ENCODE measurements at regions not wholly inside any gene's neighbourhood (a gene's known extent, or its start where the extent isn't known, plus 50 kb on each side); places are given as distances from the start of the nearest gene placed in this dataset.

- Histone ChIP-seq H3K27me3 (ENCODE audit: insufficient read depth, poor library complexity, severe bottlenecking) (peaks cover 5% of the 10 kb centered on the region), H3K4me3 (replicated peaks; ENCODE audit: insufficient read depth, low read length) (no peak overlapping the region), H3K27ac (replicated peaks) (no peak overlapping the region)
- no peak for DNase-seq (ENCODE audit: low read depth in 1 of 2, low spot score in 1 of 2)
- TF ChIP-seq REST (IDR thresholded peaks at IDR 0.05; ENCODE audit: insufficient replicate concordance, low read depth): no peak
- no peak for TF ChIP-seq POLR2AphosphoS5 (IDR thresholded peaks at IDR 0.05; ENCODE audit: low read depth)
- TF ChIP-seq CTCF (IDR thresholded peaks at IDR 0.05; ENCODE audit: insufficient read depth, low read length): no peak
- TF ChIP-seq SPI1 (IDR thresholded peaks at IDR 0.05; ENCODE audit: borderline replicate concordance, low read depth): no peak
- TF ChIP-seq GABPA (IDR thresholded peaks at IDR 0.05; ENCODE audit: low read depth): no peak
These were observed 147.4 kb downstream of the GDAP2 start for GRCh38 chr1:117782056-117782455.

GRCh38 chr1:117783606-117784396 lies 145.6 kb downstream of the GDAP2 start:
- no peak for DNase-seq (ENCODE audit: low read depth in 1 of 2, low spot score in 1 of 2)
- Histone ChIP-seq H3K4me3 (replicated peaks; ENCODE audit: insufficient read depth, low read length) (no peak overlapping the region), H3K27me3 (ENCODE audit: insufficient read depth, poor library complexity, severe bottlenecking) (peaks cover 5% of the 10 kb centered on the region), H3K27ac (replicated peaks) (no peak overlapping the region)
- TF ChIP-seq SPI1 (IDR thresholded peaks at IDR 0.05; ENCODE audit: borderline replicate concordance, low read depth): no peak
- no peak for TF ChIP-seq GABPA (IDR thresholded peaks at IDR 0.05; ENCODE audit: low read depth)
- TF ChIP-seq POLR2AphosphoS5 (IDR thresholded peaks at IDR 0.05; ENCODE audit: low read depth): no peak
- no peak for TF ChIP-seq CTCF (IDR thresholded peaks at IDR 0.05; ENCODE audit: insufficient read depth, low read length)
- no peak for TF ChIP-seq REST (IDR thresholded peaks at IDR 0.05; ENCODE audit: insufficient replicate concordance, low read depth)

- TF ChIP-seq POLR2AphosphoS5 (IDR thresholded peaks at IDR 0.05; ENCODE audit: low read depth): no peak
- TF ChIP-seq SPI1 (IDR thresholded peaks at IDR 0.05; ENCODE audit: borderline replicate concordance, low read depth): no peak
- no peak for TF ChIP-seq GABPA (IDR thresholded peaks at IDR 0.05; ENCODE audit: low read depth)
- TF ChIP-seq REST (IDR thresholded peaks at IDR 0.05; ENCODE audit: insufficient replicate concordance, low read depth): no peak
- no peak for TF ChIP-seq CTCF (IDR thresholded peaks at IDR 0.05; ENCODE audit: insufficient read depth, low read length)
- no peak overlapping the region for H3K4me3 ChIP-seq (replicated peaks; ENCODE audit: insufficient read depth, low read length)
- DNase-seq (ENCODE audit: low read depth in 1 of 2, low spot score in 1 of 2): no peak
- H3K27ac ChIP-seq (replicated peaks): no peak overlapping the region
- H3K27me3 ChIP-seq (ENCODE audit: insufficient read depth, poor library complexity, severe bottlenecking): peaks cover 2% of the 10 kb centered on the region
These were observed 141.4 kb downstream of the GDAP2 start for GRCh38 chr1:117788014-117788413.

All from HL-60 (cell line).